GM19239 (cell line): ENCODE measurements at regions not wholly inside any gene's neighbourhood (a gene's known extent, or its start where the extent isn't known, plus 50 kb on each side); places are given as distances from the start of the nearest gene placed in this dataset.
"Not testable (repeated sequence)": the region's sequence is repeated elsewhere in the genome, so short reads cannot be mapped to it uniquely, and the experiment has no call there.

Experiments used
- DNase-seq: peaks from one replicate; pipeline ENCODE4 v3.0.0; 2011; ENCODE audit warnings: low spot score; ENCODE audit not compliant: insufficient read length
- FAIRE-seq: peaks from 2 replicates; lab custom pipeline; 2011; peaks lifted over from hg19 to GRCh38; lab: Jason Lieb, UNC

DNA sequence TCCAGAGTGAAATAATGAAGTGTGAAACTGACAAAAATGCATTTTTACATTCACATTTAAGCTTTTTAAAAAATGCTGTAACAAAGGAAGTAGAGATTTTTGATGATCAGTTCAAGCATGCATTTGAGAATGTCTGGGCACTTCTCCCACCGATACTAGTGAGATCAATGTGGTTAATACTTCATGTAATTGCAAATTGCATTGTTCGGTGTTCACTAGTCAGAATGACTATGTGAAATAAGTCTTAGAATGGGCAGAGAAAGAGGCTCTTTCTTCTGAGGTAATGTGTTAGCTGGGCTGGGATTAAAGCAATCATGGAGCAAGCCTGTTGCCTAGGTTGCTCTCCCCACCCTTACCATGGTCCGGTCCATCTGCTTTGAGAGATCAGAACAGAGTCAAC, 587.0 kb upstream of the GRM7 start:
- no peak for DNase-seq
- no peak for FAIRE-seq

DNA sequence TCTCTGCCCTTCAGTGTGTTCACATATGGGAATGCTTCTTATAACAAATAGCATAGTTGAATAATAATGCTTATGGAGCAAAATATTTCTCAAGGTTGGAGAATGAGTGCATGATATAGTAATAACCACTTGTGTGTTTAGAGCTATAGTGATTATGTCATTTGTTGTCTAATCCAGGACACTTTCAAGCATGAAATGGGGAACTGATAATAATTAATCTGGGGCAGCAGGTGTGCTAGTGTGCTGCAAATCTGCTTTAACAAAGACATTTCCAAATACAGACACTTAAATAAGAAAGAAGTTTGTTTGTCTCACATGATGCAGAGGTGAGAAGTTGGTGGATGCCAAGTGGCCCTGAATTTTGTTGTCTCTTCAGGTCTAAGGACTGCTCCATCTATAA, 579.3 kb upstream of the GRM7 start:
- FAIRE-seq (no peak), DNase-seq (no peak)

DNA sequence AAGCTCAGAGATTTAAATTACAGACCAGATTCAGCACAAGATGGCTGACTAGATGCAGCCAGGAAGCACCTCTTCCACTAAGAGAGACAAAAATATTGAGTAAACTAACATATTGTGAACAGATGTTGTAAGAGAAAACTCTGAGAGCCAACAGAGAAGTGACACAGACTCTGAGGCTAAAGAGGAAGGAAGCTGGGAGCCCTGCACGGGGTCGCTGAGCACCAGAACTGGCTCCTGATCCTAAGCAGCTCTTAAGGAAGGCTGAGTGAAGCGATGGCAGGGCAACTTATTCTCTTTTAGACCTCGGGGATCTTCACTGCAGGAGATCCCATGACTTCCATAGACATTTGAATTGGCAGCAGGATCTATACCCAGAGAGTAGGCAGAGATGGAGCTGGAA, 578.0 kb upstream of the GRM7 start:
- DNase-seq (no peak), FAIRE-seq (no peak)

GRCh38 chr3:6287088-6287875, 573.6 kb upstream of the GRM7 start:
- no peak for FAIRE-seq
- no peak for DNase-seq

GRCh38 chr3:6301626-6302025, 559.3 kb upstream of the GRM7 start:
- DNase-seq (no peak), FAIRE-seq (no peak)

DNA sequence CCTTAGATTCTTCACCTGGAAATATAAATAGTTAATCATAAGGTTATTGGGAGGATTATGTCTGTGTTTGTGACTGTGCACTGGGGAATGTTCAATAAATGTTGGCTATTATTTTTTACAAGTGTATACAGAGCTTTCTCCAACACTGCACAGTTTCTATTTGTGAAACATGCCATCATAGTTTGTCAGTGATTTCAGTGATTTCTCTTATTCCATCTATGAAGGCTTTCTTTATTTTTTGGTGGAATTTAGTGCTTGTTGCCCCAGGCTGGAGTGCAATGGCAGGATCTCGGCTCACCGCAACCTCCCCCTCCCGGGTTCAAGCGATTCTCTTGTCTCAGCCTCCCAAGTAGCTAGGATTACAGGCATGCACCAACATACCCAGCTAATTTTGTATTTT, 545.0 kb upstream of the GRM7 start:
- no peak for FAIRE-seq
- no peak for DNase-seq

DNA sequence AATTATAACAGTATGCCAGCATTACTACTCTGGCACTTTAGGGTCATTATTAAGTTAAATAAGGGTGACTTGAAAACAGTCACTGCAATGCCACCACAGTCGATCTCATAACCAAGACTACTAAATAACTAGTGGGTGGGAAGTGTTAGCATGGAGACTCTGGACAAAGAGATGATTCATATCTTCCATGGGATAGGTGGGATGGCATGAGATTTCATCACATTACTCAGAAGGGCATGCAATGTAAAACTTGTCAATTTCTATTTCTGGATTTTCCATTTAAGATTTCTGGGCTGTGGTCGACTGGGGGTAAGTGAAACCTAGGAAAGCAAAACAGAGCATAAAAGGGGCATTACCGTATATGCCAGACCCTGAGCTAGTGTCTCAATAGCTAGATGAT, 538.9 kb upstream of the GRM7 start:
- DNase-seq (no peak), FAIRE-seq (no peak)

DNA sequence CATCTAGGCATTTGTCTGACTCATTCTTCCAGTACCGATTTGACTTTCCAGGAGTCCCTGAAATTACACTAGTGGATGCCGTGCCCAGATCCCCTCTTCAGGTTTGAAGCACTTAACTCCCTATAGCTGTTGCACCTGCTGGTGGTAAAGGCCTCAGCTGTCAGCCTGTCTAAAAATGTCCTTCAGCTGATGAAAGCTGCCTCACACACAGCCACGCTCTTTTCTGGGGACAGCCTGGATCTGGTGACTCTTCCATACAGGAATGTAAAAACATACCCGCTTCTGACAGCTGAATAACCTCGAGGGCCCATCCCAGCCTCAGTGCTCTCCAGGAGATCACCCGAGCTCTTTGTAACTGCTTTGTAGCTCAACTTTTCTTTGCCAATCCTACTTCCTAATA, 534.1 kb upstream of the GRM7 start:
- DNase-seq (no peak), FAIRE-seq (no peak)

GRCh38 chr3:6340980-6341325, 520.0 kb upstream of the GRM7 start:
- FAIRE-seq, DNase-seq: not testable (repeated sequence)

- FAIRE-seq, result no peak
- DNase-seq, result no peak
Observed at GRCh38 chr3:6351752-6352151, 509.2 kb upstream of the GRM7 start.

DNA sequence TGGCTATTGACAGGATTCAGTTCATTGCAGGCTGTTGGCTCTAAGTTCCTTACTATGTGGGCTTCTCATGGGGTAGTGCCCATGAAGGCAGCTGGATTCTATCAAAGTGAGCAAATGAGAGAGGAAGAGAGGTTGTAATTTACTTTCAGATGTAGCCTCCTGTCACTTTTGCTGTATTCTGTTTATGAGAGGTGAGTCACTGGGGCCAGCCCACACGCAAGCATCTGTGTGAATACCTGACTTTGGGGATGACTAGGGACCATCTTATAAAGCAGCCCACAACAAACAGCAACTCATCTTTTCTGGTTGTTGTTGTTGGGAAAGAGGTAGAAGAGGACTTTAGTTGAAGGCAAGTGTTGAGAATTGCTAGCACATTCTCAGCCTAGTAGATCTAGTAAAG, 506.3 kb upstream of the GRM7 start:
- DNase-seq (no peak), FAIRE-seq (no peak)

DNA sequence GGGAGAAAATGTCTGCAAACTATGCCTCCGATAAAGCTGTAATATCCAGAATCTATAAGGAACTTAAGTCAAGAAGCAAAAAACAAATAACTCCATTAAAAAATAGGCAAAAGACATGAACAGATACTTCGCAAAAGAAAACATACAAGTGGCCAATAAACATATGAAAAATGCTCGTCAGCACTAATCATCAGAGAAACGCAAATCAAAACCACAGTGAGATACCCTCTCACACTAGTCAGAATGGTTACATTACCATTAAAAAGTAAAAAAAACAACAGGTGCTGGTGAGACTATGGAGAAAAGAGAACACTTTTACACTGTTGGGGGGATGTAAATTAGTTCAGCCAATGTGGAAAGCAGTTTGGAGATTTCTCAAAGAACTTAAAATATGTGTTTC, 498.5 kb upstream of the GRM7 start:
- no peak for DNase-seq
- no peak for FAIRE-seq

- FAIRE-seq (no peak), DNase-seq (no peak)
Observed at GRCh38 chr3:6367171-6367570, 493.7 kb upstream of the GRM7 start.

DNA sequence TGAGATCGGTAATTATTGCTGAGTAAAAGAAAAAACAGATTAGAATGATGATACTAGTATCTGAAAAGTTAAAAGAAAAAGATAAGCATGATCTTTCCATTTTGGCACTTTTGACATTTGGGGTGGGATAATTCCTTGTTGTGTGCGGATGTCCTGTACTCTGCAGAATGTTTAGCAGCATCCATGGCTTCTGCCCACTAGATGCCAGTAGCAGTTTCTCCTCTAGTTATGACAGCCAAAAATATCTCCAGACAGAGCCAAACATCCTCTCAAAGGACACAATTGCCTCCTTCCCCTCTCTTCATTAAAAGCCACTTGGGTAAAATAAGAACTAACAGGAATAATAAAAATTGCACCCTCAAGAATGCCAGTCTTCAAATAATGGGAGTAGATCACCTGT, 468.8 kb upstream of the GRM7 start:
- DNase-seq, result no peak
- no peak for FAIRE-seq

DNA sequence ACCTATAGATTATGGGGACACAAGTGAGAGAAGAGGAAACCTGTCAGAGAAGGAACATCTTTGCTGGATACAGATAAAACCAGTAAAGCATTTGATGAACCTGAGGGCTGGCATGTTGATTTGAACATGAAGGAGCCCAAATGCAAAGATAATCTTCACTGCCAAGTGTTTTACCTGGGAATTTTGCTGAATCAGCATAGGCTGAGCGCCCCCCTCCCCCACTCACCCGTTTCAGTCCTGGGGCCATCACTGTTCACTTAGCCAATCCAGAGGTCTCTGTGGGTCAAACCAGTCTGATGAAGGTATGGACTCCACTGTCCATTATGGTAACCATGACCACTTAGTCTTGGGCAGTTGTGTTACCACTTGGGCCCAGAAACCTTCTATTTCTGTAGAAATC, 466.0 kb upstream of the GRM7 start:
- FAIRE-seq (no peak), DNase-seq (no peak)

GRCh38 chr3:6396631-6397030, 464.3 kb upstream of the GRM7 start:
- no peak for FAIRE-seq
- DNase-seq, result no peak

DNA sequence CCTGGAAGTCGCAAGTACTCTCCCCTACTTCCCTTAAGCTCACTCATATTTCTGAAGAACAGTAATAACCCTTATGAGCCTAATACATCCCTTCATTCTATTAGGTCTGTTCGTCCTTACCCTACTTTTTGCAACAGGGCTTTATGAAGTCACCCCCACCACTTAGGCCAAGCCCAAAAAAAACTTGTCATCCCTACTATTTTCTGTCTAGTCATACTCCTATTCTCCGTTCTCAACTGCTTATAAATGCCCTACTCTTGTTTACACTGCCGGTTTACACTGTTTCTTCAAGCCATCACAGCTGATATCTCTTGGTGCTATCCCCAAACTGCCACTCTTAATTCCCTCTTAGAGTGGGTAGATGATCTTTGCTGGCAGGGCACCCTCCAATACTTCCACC, 458.2 kb upstream of the GRM7 start:
- not testable (repeated sequence) for DNase-seq, FAIRE-seq

- FAIRE-seq, DNase-seq: not testable (repeated sequence)
Observed at GRCh38 chr3:6406923-6407322, 454.0 kb upstream of the GRM7 start.

- no peak for FAIRE-seq
- DNase-seq, result no peak
Observed at GRCh38 chr3:6416049-6416661, 444.8 kb upstream of the GRM7 start.

GRCh38 chr3:6417174-6417573, 443.7 kb upstream of the GRM7 start:
- FAIRE-seq (no peak), DNase-seq (no peak)

- DNase-seq (no peak), FAIRE-seq (no peak)
Observed at GRCh38 chr3:6418485-6418884, 442.4 kb upstream of the GRM7 start.
